COLO829 (cell line): ENCODE measurements at regions not wholly inside any gene's neighbourhood (a gene's known extent, or its start where the extent isn't known, plus 50 kb on each side); places are given as distances from the start of the nearest gene placed in this dataset.
"Not testable (repeated sequence)": the region's sequence is repeated elsewhere in the genome, so short reads cannot be mapped to it uniquely, and the experiment has no call there.

ENCODE experiments used
- DNase-seq: peaks from one replicate; pipeline ENCODE4 v3.0.0; 2012; ENCODE audit warnings: low spot score

DNA sequence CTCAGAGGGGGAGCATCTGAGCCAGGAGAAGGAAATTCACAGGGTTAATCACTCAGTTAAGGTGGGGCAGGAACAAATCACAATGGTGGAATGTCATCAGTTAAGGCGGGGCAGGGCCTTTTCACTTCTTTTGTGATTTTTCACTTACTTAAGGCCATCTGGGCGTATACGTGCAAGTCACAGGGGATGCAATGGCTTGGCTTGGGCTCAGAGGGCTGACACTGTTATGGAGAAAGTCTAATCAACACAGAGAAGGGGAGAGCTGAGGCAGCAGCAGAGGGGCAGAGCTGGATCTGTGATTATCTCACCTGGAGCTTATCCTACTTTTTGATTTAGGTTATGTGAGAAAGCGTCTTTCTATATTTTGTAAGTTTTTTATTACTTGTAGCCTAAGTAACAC lies 350.1 kb downstream of the NSUN3 start:
- not testable (repeated sequence) for DNase-seq

DNA sequence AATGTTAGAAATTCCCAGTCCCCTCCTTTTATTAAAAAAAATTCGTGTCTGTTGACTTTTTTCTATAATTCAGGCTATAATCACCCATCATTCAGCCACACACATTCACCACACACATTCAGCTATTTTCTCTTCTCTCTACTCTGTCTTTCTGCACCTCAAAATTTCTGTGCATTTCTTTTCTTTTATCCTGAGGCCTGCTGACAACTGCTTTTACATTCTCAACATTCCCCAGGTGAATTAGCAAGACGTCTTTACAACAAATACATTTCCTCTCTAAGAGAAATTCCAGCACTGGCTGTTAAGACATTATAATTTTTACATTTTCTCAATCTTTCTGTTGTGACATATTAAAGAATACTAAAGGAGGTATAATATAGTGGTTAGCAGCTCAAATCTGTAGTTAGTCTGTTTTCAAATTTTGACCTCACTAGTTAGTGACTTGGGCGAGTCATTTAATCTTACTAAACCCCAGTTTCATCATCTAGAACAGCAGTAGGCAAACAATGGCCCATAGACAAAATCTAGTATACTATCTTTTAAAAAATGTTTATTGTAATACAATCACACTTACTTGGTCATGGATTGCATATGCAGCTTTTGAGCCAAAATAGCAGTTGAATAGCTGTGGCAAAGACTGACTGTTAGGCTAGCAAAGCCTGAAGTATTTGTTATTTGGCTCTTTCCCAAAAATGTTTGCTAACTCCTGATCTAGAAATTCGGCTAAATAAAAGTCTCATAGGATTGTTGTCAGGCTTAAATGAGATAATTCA lies 350.7 kb downstream of the NSUN3 start:
- DNase-seq: peak; percentile 8

DNA sequence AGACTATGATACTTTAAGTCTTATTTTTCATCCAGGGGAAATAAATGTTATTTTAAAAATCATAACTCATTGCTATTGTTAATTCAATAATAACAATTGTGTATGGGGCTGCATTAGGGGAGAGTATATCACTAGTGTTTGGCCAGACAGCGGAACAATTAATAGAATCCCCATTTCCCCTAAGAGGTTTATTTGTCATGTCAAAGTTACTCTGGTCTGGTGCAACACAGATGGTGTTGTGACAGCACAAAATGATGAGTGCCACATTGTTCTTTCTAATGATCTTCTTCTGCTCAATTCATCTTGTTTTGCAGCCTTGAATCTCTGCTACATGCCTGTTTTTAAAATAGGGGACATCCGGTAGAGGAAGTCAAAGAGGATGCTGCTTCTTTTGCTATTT lies 351.6 kb downstream of the NSUN3 start:
- no peak for DNase-seq

- no peak for DNase-seq
These were observed 353.9 kb downstream of the NSUN3 start for GRCh38 chr3:94416768-94417167.

DNA sequence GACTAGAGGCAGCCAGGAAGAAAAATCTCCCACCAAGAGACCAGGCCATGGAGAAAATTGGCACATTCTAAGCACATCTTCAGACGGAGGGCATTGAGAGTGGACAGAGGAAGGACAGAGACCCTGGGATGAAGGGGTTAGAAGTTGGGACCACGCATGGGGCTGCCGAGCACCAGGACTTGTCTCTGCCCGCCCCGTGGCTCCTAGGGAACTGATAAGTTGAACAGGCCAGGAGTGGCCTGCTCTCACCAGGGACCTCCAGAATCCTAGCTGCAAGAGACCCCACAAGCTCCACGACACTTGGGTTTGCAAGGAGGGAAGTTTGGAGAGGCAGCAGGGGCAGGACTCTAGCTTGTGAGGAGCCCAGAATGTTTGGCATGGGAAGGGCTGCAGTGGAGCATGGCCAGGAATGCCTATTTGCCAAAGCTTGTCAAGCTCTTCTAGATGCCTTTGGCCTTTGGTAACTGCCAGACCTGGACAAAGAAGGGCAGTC lies 355.1 kb downstream of the NSUN3 start:
- no peak for DNase-seq

DNA sequence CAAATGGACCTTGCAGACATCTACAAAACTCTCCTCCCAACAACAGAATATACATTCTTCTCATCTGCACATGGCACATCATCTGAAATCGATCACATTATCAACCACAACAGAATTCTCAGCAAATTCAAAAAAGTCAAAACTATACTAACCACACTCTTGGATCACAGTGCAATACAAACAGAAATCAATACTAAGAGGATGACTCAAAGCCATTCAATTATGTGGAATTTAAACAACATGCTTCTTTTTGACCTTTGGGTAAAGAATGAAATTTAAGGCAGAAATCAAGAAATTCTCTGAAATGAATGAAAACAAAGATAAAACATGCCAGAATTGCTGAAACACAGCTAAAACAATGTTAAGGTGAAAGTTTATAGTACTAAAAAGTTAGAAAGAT lies 358.1 kb downstream of the NSUN3 start:
- no peak for DNase-seq

DNA sequence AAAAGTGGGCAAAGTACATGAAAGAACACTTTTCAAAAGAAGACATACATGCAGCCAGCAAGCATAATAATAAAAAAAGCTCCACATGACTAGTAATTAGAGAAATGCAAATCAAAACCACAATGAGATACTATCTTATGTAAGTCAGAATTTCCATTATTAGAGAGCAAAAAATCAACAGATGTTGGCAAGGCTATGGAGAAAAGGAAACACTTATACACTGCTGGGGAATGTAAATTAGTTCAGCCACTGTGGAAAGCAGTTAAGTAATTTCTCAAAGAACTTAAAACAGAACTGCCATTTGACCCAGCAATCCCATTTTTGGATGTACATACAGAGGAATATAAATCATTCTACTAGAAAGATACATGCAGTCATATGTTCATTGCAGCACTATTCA lies 360.7 kb downstream of the NSUN3 start:
- DNase-seq: no peak

DNA sequence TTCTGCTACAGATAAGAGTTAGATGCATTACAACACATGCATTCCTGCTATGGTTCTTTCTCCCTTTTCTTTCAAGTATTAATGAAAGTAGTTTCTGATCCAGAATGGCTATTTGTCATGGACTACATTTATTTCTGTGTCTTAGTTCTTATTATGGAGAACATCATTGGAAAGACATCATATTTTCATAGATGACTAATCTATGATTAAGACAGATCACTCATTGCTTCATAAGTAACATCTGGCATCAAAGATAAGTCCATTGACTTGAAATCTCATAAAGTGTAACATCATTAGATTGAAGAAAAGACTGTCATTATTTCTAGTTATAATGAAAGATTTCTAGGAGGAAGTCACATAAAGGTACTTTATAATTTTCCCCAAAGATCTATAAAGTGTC lies 366.7 kb downstream of the NSUN3 start:
- DNase-seq: no peak

DNA sequence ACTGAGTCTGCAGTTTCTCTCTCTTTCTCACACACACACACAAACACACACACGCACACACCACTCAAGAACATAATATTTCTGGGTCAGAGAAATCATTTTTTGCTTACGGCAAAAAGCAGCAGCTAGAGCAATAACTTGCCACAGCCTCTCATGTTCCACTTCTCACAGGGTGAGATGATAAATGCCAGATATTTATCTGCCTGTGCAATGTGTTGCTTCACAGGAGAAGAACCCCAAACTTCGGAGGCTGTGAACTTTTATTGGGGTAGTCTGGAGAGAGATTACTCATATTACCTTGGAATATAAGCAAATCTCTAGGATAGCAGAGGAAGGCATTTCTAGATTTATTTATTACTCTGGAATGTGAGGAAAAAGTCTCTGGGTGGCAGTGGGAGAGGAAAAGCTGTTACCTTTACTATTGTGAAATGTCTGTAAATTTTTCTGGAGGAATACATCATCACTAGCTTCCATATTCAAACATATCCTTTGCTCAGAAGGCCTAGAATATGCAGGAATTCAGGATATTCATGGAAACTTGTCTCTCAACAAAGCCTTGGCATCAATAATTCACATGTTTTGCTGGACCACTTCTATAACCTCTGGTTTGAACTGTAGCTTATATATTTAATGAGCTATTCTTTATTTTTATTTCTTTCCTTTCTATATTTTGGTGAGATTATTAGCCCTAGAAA lies 369.2 kb downstream of the NSUN3 start:
- no peak for DNase-seq

GRCh38 chr3:94433811-94434210 lies 370.9 kb downstream of the NSUN3 start:
- no peak for DNase-seq

- peak; percentile 85 for DNase-seq
These were observed 378.1 kb downstream of the NSUN3 start for GRCh38 chr3:94440767-94441493.

- DNase-seq: no peak
These were observed 378.6 kb downstream of the NSUN3 start for GRCh38 chr3:94441494-94441847.

DNA sequence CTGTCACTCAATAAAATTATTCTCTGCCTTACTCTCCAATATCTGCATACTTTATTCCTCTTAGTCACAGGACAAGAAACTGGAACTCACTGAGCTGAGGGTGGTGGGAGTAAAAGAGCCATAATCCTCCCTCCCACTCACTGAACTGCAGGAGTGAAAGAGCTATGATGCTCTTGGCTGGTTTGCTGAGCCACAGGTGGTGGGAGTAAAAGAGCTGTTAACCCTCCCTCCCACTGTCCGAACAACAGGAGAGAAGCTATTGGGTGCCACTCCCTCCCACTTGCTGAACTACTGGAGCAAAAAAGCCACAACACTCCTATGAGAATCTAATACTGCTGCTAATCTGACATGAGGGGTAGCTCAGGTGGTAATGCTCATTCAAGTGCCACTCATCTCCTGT lies 391.0 kb downstream of the NSUN3 start:
- no peak for DNase-seq

DNA sequence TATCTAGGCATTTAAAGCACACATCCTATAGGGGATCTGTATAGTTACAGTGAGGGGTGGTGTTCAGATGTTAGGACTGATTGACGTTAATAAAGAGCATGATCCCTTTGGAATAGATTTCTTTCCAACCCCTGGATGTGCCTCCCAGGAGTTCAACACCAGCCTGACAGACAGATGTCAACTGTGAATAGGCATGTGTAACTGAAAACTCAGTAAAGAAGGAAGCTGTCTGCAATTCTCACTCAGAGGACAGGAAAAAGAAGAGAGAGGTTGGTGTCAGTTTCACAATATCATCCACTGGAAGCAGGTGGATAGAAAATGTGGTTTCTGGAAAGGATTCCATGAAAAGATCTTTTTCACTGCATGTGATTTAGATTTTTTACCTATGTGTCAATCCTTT lies 396.3 kb downstream of the NSUN3 start:
- DNase-seq: no peak

DNA sequence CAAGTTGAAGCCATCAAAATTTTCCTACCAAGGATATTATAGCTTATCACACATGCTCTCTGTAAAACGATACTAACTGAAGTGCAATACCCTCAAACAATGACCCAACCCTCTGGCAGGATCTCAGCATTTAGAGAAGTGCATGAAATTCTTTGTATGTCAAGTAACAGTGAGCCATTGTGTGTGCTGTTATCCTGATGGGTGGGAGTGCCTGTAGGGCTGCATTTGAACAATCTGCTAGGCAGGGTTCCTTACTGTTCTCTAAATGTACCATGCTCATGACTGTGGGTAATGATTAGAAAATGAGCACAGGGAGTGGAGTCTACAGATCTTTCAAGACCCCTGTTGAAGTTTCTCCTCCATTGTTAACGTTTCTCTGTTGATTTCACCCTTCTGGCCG lies 398.1 kb downstream of the NSUN3 start:
- DNase-seq: peak; percentile 75

- peak; percentile 50 for DNase-seq
These were observed 400.1 kb downstream of the NSUN3 start for GRCh38 chr3:94462931-94463330.

DNA sequence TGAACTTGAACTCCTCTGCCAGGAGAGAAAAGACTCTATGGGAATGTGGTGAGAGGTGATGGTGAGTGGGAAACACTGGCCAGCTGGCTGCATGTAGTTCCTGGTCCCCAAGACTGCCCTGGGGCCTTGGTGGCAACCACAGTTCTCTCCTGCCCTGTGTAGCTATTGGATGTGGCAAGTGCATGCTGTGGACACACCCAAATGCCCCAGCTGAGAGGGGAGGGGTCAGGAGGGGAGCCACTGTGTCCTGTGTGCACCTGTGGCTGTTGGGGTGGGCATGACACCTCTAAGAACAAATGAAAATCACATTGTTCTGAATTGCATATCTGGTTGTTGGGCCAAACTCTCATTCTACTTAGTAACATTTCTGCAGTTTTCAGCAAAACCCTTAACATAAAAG lies 409.6 kb downstream of the NSUN3 start:
- no peak for DNase-seq

DNA sequence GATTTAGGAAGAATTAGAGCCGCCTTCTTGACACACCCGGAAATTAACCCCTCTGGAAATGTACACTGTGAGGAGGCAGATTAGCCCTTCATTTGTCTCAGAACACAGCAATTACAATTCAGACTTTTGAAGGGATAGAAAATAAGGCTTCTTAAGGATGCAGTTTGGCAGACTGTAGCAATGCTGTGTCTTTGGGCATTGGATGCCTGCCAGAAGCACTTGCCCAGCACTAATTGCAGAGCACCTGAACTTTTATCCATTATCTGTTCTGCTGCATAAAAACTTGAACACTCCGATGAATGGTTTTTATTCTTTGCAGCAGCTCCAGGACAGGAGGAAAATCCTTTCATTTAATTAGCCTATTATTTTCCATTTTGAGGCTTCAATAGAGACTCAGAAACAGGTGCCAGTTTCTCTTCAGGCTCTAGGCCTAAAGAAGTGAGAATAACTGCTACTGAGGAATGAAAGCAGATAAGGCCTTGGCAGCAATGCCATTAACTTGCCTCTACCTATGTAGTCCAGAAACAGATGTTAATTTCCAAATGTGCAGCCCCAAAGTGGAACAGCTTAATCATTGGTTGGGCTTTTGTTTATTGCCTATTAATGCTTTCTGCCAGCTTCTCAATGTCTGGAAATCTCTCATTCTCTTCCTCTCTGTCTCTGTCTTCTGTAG lies 418.5 kb downstream of the NSUN3 start:
- DNase-seq: no peak

DNA sequence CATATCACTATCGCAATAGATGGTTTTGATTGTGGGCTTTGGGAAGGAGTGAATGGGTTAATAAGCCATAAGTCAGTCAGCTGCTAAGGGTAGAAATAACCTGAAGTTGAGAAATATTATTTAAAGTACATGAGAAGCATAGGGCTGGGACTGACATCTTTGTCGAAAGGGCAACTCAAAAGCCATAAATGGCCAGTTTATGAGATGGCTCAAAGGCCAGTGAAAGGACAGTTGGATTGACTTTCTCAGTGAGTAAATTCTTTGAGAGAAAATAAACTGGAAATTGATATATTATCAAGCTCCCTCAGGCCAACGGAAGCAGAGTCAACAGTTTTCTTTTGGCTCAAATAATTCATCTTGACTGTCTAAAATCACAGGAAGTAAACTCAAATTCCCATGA lies 419.8 kb downstream of the NSUN3 start:
- DNase-seq: no peak

DNA sequence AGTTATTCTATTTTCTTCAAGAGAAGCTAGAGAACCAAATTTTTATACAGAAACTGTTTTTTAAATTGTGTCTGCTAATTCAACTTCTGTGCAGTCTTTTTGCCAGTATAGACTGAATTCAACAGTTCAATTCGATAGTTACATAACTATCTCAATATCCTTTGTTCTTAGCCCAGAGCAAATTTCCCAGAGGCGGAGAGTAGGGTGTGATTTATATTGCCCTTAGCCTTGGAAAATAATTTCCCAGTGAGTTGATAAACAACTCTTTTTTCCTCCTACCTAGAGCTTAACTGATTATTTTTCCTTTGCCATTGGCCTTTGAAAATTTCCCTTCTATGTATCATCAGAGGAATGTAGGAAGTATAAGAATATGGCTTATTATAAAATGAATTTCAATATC lies 420.5 kb downstream of the NSUN3 start:
- DNase-seq: no peak

DNA sequence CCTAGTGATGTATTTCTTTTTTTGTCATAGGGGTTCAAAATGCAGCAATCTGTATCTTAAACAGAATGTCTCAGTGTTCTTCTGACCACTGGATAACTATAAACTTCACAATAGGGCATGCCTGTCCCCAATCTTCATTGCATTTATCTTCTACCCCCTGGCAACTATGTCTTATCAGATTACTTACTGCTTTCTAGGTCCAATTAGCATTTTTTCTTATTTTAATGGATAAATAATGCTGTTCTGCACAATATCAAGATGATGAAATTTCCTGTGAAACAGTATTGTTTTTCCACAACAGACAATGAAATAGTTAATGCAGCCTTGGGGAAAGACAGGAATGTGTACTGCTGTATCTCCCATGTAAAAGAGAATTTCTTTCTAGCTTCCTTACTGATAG lies 432.1 kb downstream of the NSUN3 start:
- no peak for DNase-seq

GRCh38 chr3:94500146-94500545 lies 437.3 kb downstream of the NSUN3 start:
- DNase-seq: no peak

DNA sequence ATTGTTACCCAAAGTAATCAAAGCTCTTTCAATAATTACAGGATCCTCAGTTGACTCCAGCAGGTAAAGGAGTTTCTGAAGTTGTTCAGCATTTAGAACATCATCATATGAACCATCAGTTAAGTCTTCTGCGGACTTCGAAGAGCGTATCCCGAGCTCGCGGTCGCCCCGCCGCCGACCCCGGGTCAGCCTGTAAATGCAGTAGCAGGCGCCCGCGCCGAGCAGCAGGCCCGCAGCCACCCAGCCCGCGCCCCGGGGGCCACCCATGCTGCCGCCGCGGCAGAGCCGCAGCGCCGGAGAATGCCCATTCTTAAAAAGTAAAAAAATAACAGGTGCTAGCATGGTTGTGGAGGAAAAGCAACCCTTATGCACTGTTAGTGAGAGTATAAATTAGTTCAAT lies 444.5 kb downstream of the NSUN3 start:
- DNase-seq: not testable (repeated sequence)
